GM12878 (cell line): ENCODE measurements at regions not wholly inside any gene's neighbourhood (a gene's known extent, or its start where the extent isn't known, plus 50 kb on each side); places are given as distances from the start of the nearest gene placed in this dataset.

Experiments
- ATAC-seq: fragments of 200-7000 bp; cut with Tn5 transposase; 3 replicates; pipeline ENCODE4 v1.9.1; 2020; ENCODE audit warnings: mild to moderate bottlenecking, moderate library complexity
- BruUV-seq: library from RNA; stranded (reverse); fragments of 400-500 nt; replicated peaks from 2 replicates; lab custom pipeline; 2021; lab: Mats Ljungman, UMichigan
- CTCF ChIA-PET: fragments of 300-600 bp; sonication (Branson Sonifier 250); formaldehyde crosslinking; extraction: SDS; loops from one replicate; lab custom pipeline; 2021; ENCODE audit warnings: inconsistent platforms; lab: Yijun Ruan, JAX
- POLR2A ChIA-PET: fragments of 350-600 bp; formaldehyde crosslinking; extraction: SDS; loops from one replicate; lab custom pipeline; 2021; ENCODE audit warnings: inconsistent platforms; lab: Charles Lee
- RAD21 ChIA-PET: fragments of 300-600 bp; sonication (Branson Sonifier 250); formaldehyde crosslinking; loops from one replicate; lab custom pipeline; 2023; ENCODE audit warnings: antibody characterized with exemption; ENCODE audit not compliant: unreplicated experiment; lab: Charles Lee
- SMC1A ChIA-PET: fragments of 300-600 bp; sonication (Branson Sonifier 250); formaldehyde crosslinking; loops from one replicate; lab custom pipeline; 2023; ENCODE audit not compliant: unreplicated experiment, uncharacterized antibody; lab: Charles Lee
- DNase-seq: peaks from one replicate; pipeline ENCODE4 v3.0.0-alpha.2; 2011; ENCODE audit warnings: low read depth, low spot score
- FAIRE-seq: peaks from 3 replicates; lab custom pipeline; 2011; peaks lifted over from hg19 to GRCh38; lab: Jason Lieb, UNC
- H2AFZ ChIP-seq: 2 replicates; pipeline ENCODE4 v1.6.0; 2011; ENCODE audit warnings: low read depth, low read length, control low read depth; ENCODE audit not compliant: control insufficient read depth
- H3K27ac ChIP-seq: 2 replicates; pipeline ENCODE4 v1.5.1; 2011; ENCODE audit warnings: control low read depth; ENCODE audit not compliant: control insufficient read depth, insufficient read depth
- H3K27me3 ChIP-seq, 2 experiments: replicated peaks in 1 of 2; 2 replicates each; pipeline versions ENCODE4 v1.6.0 to v1.6.1; 2011; ENCODE audit warnings: low read length in 1 of 2; ENCODE audit not compliant: control insufficient read depth in 2 of 2, insufficient read depth in 2 of 2
- H3K36me3 ChIP-seq, 2 experiments: 2 replicates each; pipeline ENCODE4 v1.5.1; 2011; ENCODE audit warnings: low read length in 1 of 2; ENCODE audit not compliant: control insufficient read depth in 2 of 2, insufficient read depth in 2 of 2
- H3K4me1 ChIP-seq: 2 replicates; pipeline ENCODE4 v1.6.1; 2011; ENCODE audit warnings: mild to moderate bottlenecking, low read length, moderate library complexity, mixed read lengths; ENCODE audit not compliant: control insufficient read depth, insufficient read depth
- H3K4me2 ChIP-seq: 2 replicates; pipeline ENCODE4 v1.6.0; 2011; ENCODE audit warnings: control low read depth; ENCODE audit not compliant: control insufficient read depth, insufficient read depth
- H3K4me3 ChIP-seq: fragments of 200-600 bp; sonication (generic); 2 replicates; pipeline ENCODE4 v1.5.1; 2016
- H3K79me2 ChIP-seq: 2 replicates; pipeline ENCODE4 v1.6.0; 2011; ENCODE audit warnings: low read length; ENCODE audit not compliant: control insufficient read depth, insufficient read depth
- H3K9ac ChIP-seq: 2 replicates; pipeline ENCODE4 v1.8.0; 2011; ENCODE audit warnings: low read length, control low read depth, mixed read lengths; ENCODE audit not compliant: control insufficient read depth, insufficient read depth
- H3K9me3 ChIP-seq: replicated peaks from 3 replicates; pipeline ENCODE4 v1.5.1; 2011; ENCODE audit warnings: mild to moderate bottlenecking, low read length; ENCODE audit not compliant: control insufficient read depth, insufficient read depth
- H4K20me1 ChIP-seq: 2 replicates; pipeline ENCODE4 v1.6.0; 2011; ENCODE audit not compliant: control insufficient read depth, insufficient read depth
- BACH1 ChIP-seq: fragments of 450-650 bp; IDR thresholded peaks from 2 replicates; pipeline ENCODE4 v1.6.1; 2017; ENCODE audit warnings: mild to moderate bottlenecking, borderline replicate concordance
- CBFB ChIP-seq: IDR thresholded peaks from 2 replicates; pipeline ENCODE4 v1.6.1; 2016; ENCODE audit warnings: antibody characterized with exemption, low read depth
- DPF2 ChIP-seq: fragments of 450-650 bp; IDR thresholded peaks from 2 replicates; pipeline ENCODE4 v1.6.1; 2017; ENCODE audit warnings: mild to moderate bottlenecking
- HDAC6 ChIP-seq: fragments of 200-600 bp; sonication (generic); IDR thresholded peaks from one replicate; pipeline ENCODE4 v1.8.0; 2017; ENCODE audit warnings: antibody characterized with exemption; ENCODE audit not compliant: unreplicated experiment
- MAX ChIP-seq: IDR thresholded peaks from 2 replicates; pipeline ENCODE4 v1.6.1; 2012; ENCODE audit warnings: low read depth, low read length, improper control_type of control experiment
- NFIC ChIP-seq: IDR thresholded peaks from 2 replicates; pipeline ENCODE4 v1.6.1; 2012; ENCODE audit warnings: low read depth, mild to moderate bottlenecking, inconsistent platforms, low read length, moderate library complexity
- NRF1 ChIP-seq: conservative IDR thresholded peaks from 2 replicates; pipeline ENCODE4 v1.6.1; 2011; ENCODE audit warnings: mild to moderate bottlenecking, low read depth, low read length, improper control_type of control experiment
- SP1 ChIP-seq: IDR thresholded peaks from one replicate; pipeline ENCODE4 v1.6.1; 2011; ENCODE audit warnings: low read depth, low read length
- STAT3 ChIP-seq: IDR thresholded peaks from 2 replicates; pipeline ENCODE4 v1.6.1; 2011; ENCODE audit warnings: low read depth, low read length, improper control_type of control experiment
- SUPT20H ChIP-seq: IDR thresholded peaks from 2 replicates; pipeline ENCODE4 v1.6.1; 2011; ENCODE audit warnings: low read depth, mild to moderate bottlenecking, low read length, moderate library complexity, borderline replicate concordance; ENCODE audit not compliant: control insufficient read depth
- SUZ12 ChIP-seq: fragments of 200-600 bp; sonication (generic); IDR thresholded peaks from one replicate; pipeline ENCODE4 v1.6.1; 2018; ENCODE audit warnings: antibody characterized with exemption, mild to moderate bottlenecking; ENCODE audit not compliant: unreplicated experiment
- ZSCAN29 ChIP-seq: fragments of 450-650 bp; IDR thresholded peaks from 2 replicates; pipeline ENCODE4 v1.6.1; 2017; ENCODE audit warnings: mild to moderate bottlenecking, moderate library complexity
- WGBS: methylation state at CpG from one replicate; pipeline ENCODE4 v1.1.6; 2016; ENCODE audit warnings: low lambda C conversion rate; ENCODE audit not compliant: insufficient replicate concordance, insufficient coverage; ENCODE audit errors: missing lambda C conversion rate; 5-methylcytosine and 5-hydroxymethylcytosine counted together
- in situ Hi-C: fragments of 300-500 bp; cut with MboI; formaldehyde crosslinking; loops from 9 replicates; pipeline ENCODE4 v1.14.3; 2018; ENCODE audit warnings: mixed read lengths
- intact Hi-C: fragments of 100-400 bp; cut with micrococcal nuclease; formaldehyde crosslinking; loops from one replicate; pipeline ENCODE4 v1.14.2; 2022; ENCODE audit not compliant: unreplicated experiment
- TF ChIP-seq, protein P1 (sequence below): fragments of 450-650 bp; formaldehyde crosslinking; IDR thresholded peaks from 2 replicates; pipeline ENCODE4 v1.4.0; 2022; ENCODE audit warnings: mild to moderate bottlenecking, moderate library complexity
- TF ChIP-seq, protein P2 (sequence below): IDR thresholded peaks from 2 replicates; pipeline ENCODE4 v1.6.1; 2012; ENCODE audit warnings: low read length, inconsistent platforms
- TF ChIP-seq, protein P3 (sequence below): fragments of 450-650 bp; formaldehyde crosslinking; IDR thresholded peaks from 2 replicates; pipeline ENCODE4 v1.4.0; 2020; ENCODE audit warnings: mild to moderate bottlenecking, moderate library complexity
- TF ChIP-seq, protein P4 (sequence below): fragments of 450-650 bp; IDR thresholded peaks from 2 replicates; pipeline ENCODE4 v1.6.1; 2017; ENCODE audit warnings: low read depth, mild to moderate bottlenecking, moderate library complexity

- ATAC-seq (no peak), FAIRE-seq (no peak), DNase-seq (no peak)
- Histone ChIP-seq H3K79me2 (no peaks in the 10 kb centered on the region), H4K20me1 (no peaks in the 10 kb centered on the region), H3K4me1 (no peaks in the 10 kb centered on the region), H3K4me2 (no peak overlapping the region), H3K27ac (no peak overlapping the region), H3K36me3 (no peaks in the 10 kb centered on the region), H3K9ac (no peak overlapping the region), H3K9me3 (no peaks in the 10 kb centered on the region), H3K4me3 (no peak overlapping the region), H3K27me3 (no peaks in the 10 kb centered on the region), H2AFZ (no peak overlapping the region)
- in situ Hi-C loops (no loop called here), intact Hi-C loops (no loop called here)
- RAD21 ChIA-PET = no interaction called here
- POLR2A ChIA-PET = no interaction called here
- WGBS = 12% methylated on average over 2 of the region's 2 CpGs
- CTCF ChIA-PET = interaction anchor here (0.9 to 1.4 kb wide), 3 partner anchors 9 to 216 kb away, joined by 3 read pairs; no protein-coding TSS in a partner anchor
- SMC1A ChIA-PET = interaction anchor here (0.7 to 1.7 kb wide), 7 partner anchors 9 to 260 kb away, joined by 3 to 5 read pairs (median 3); no protein-coding TSS in a partner anchor
- no TSS peak for BruUV-seq
- TF ChIP-seq NFIC (no peak), DPF2 (no peak), CBFB (no peak), SP1 (no peak), SUPT20H (no peak), ZSCAN29 (no peak), HDAC6 (no peak), SUZ12 (no peak), MAX (no peak), NRF1 (no peak), BACH1 (no peak), STAT3 (no peak)
- TF ChIP-seq, protein P1, sequence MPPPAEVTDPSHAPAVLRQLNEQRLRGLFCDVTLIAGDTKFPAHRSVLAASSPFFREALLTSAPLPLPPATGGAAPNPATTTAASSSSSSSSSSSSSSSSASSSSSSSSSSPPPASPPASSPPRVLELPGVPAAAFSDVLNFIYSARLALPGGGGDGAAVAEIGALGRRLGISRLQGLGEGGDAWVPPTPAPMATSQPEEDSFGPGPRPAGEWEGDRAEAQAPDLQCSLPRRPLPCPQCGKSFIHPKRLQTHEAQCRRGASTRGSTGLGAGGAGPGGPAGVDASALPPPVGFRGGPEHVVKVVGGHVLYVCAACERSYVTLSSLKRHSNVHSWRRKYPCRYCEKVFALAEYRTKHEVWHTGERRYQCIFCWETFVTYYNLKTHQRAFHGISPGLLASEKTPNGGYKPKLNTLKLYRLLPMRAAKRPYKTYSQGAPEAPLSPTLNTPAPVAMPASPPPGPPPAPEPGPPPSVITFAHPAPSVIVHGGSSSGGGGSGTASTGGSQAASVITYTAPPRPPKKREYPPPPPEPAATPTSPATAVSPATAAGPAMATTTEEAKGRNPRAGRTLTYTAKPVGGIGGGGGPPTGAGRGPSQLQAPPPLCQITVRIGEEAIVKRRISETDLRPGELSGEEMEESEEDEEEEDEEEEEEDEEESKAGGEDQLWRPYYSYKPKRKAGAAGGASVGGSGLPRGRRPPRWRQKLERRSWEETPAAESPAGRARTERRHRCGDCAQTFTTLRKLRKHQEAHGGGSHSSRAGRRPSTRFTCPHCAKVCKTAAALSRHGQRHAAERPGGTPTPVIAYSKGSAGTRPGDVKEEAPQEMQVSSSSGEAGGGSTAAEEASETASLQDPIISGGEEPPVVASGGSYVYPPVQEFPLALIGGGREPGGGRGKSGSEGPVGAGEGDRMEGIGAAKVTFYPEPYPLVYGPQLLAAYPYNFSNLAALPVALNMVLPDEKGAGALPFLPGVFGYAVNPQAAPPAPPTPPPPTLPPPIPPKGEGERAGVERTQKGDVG (CRISPR knock-in tag) = no peak
- TF ChIP-seq, protein P2, sequence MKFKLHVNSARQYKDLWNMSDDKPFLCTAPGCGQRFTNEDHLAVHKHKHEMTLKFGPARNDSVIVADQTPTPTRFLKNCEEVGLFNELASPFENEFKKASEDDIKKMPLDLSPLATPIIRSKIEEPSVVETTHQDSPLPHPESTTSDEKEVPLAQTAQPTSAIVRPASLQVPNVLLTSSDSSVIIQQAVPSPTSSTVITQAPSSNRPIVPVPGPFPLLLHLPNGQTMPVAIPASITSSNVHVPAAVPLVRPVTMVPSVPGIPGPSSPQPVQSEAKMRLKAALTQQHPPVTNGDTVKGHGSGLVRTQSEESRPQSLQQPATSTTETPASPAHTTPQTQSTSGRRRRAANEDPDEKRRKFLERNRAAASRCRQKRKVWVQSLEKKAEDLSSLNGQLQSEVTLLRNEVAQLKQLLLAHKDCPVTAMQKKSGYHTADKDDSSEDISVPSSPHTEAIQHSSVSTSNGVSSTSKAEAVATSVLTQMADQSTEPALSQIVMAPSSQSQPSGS = no peak
- TF ChIP-seq, protein P3, sequence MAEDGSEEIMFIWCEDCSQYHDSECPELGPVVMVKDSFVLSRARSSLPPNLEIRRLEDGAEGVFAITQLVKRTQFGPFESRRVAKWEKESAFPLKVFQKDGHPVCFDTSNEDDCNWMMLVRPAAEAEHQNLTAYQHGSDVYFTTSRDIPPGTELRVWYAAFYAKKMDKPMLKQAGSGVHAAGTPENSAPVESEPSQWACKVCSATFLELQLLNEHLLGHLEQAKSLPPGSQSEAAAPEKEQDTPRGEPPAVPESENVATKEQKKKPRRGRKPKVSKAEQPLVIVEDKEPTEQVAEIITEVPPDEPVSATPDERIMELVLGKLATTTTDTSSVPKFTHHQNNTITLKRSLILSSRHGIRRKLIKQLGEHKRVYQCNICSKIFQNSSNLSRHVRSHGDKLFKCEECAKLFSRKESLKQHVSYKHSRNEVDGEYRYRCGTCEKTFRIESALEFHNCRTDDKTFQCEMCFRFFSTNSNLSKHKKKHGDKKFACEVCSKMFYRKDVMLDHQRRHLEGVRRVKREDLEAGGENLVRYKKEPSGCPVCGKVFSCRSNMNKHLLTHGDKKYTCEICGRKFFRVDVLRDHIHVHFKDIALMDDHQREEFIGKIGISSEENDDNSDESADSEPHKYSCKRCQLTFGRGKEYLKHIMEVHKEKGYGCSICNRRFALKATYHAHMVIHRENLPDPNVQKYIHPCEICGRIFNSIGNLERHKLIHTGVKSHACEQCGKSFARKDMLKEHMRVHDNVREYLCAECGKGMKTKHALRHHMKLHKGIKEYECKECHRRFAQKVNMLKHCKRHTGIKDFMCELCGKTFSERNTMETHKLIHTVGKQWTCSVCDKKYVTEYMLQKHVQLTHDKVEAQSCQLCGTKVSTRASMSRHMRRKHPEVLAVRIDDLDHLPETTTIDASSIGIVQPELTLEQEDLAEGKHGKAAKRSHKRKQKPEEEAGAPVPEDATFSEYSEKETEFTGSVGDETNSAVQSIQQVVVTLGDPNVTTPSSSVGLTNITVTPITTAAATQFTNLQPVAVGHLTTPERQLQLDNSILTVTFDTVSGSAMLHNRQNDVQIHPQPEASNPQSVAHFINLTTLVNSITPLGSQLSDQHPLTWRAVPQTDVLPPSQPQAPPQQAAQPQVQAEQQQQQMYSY (CRISPR knock-in tag) = no peak
- TF ChIP-seq, protein P4, sequence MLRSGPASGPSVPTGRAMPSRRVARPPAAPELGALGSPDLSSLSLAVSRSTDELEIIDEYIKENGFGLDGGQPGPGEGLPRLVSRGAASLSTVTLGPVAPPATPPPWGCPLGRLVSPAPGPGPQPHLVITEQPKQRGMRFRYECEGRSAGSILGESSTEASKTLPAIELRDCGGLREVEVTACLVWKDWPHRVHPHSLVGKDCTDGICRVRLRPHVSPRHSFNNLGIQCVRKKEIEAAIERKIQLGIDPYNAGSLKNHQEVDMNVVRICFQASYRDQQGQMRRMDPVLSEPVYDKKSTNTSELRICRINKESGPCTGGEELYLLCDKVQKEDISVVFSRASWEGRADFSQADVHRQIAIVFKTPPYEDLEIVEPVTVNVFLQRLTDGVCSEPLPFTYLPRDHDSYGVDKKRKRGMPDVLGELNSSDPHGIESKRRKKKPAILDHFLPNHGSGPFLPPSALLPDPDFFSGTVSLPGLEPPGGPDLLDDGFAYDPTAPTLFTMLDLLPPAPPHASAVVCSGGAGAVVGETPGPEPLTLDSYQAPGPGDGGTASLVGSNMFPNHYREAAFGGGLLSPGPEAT = no peak
These were observed 490.7 kb upstream of the PTPRD start for GRCh38 chr9:11103525-11103924.
